D341Med (cell line): ENCODE measurements at regions not wholly inside any gene's neighbourhood (a gene's known extent, or its start where the extent isn't known, plus 50 kb on each side); places are given as distances from the start of the nearest gene placed in this dataset.
"Not testable (repeated sequence)": the region's sequence is repeated elsewhere in the genome, so short reads cannot be mapped to it uniquely, and the experiment has no call there.

ENCODE experiments used
- DNase-seq: peaks from one replicate; pipeline ENCODE4 v3.0.0; 2012; ENCODE audit warnings: low spot score

DNA sequence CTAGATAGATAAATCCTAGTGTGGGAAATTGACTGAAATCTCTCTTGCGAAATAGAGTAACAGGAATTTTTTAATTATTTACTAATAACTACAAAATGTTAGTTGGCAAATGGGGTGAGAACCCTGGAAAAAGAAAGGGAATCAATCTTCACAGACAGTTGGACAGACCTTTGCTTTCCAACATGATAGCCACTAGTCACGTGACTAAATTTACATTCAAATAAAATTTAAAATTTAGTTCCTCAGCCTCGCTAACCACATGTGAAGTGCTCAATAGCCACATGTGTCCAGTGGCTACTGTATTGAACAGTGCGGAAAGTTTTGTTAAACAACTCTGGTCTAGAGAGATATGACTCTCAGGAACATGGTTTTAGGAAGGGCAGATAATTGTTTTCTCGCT is 289.9 kb upstream of the RASA1 start:
- DNase-seq, result no peak

DNA sequence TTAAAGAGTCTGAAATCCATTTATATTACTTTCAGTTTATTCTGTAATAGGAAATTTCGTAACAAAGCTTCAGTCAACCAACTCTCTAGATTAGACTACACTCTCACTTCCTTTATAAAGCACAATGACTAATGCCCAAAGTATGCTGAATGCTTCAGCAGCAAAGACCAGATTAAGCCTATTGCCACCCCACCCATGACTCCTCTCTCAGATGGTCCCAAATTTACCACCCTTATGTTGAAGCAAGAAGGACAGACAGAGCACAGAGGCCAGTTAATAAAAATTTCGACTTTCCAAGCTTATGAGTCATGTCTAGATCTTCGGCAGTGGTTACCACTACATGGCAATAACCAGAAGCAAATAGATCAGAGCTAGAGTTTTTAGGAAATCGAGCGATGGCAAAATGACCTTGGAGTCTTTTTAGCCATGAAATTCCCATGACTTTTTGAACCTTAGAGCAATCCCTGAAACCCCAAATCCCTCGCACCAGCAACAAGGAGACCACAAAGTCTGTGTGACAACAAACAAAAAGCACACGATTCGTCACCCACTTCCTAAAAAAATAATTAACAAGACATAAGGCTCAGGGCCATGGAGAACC is 287.8 kb upstream of the RASA1 start:
- DNase-seq, result no peak

DNA sequence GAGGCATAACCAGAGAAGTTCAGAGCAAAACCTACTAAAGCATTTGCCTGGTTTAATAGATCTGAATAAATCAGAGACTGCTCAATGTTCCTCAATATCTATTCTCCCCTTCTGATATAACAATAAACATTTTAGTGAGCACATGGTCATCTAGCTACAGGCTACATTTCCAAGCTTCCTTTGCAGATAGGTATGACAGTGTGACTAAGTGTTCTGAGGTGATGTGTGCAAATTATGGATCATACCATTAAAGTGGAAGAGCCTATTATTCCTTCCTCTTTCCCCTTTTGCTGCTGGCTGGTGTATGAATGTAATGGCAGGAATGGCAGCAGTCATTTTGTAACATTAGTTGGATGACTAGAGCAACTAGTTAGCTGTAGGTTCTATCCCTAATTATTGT is 285.8 kb upstream of the RASA1 start:
- no peak for DNase-seq

DNA sequence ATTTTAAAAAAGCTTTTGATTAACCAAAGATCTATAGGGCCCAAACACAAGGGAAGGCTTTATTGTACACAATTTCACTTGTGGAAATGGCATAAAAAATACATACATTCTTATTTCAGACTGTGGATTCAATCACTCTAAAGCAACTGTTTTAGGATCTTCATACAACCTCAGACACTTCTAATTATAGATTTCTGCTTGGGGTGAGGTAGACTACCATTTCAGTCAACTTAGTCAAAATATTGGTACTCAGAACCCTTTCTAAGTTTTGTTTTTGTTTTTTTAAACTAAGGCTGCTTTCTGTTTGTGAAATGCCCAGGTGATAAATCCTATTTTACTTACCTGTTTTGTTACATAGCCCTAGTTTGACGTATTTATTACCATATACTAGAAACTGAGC is 284.5 kb upstream of the RASA1 start:
- DNase-seq, result no peak

DNA sequence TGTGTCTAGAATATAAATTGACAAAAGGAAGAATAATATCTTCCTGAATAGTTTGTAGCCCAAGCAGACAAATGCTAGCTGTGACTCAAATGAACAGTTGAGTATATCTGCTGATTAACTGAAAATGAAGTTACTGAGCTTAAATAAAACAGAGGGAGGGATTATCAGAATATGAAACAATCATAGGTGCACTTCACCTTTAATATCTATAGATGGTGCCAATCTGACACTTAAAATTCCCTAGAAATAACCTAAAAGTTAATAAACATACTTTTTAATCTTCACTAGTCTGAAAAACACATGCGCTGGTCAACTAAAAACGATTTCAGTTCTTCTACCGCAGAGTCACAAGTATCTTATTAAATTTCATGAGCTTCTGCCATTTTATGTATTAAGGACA is 280.8 kb upstream of the RASA1 start:
- no peak for DNase-seq

DNA sequence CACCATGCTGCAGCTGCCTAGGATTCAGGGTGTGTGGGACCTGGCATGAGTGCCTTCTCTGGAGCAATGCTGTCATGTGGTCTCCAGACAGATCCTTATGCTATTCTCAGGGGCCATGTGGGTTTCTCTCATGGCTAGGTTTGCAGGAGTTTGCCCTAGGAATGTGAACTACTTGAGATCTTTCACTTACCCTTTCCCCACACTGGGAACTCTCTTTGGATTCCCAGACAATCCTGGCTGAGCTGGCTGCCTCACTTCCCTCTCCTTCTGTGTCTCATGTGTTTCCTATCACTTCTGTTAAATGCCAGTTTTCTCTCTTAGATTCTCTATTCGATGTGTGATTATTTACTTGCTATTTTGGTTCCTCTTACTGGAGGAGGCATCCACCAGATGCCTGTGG is 270.2 kb upstream of the RASA1 start:
- DNase-seq, result no peak

DNA sequence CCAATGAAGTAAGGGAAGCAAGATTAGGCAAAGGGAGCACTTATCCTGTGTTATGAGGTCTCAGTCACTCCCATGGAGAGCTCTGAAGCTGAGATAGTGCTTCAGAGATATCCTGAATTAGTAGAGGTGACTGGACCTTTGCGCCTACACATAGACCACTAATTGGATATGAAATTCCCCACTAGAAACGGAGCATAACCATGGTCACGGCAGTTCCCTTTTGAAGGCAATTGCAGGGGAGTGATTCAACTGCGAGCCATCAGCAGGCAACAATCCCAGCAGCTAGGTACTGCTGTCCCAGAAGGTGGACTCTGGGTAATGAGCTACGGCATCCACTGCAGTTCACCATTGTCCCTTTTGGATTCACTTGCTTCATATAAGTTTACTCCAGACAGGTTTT is 267.7 kb upstream of the RASA1 start:
- DNase-seq, result no peak

DNA sequence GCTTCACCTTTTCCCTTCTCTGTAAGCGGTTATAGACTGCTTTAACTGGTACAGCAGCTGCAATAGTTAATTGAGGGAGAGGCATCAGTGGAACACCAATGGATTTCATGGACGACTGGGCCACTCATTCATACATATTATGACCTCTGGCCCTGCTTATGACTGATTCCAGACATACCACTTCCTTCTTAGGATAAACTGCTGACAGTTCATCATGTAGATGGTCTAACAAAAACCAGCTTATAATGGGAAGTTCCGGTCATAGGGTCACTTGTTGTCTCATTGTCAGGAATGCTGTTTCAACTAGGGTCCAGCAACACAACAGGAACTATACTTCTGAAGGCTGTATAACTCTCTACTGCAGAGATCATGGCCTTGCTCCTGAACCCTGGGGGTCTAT is 265.2 kb upstream of the RASA1 start:
- DNase-seq, result no peak

DNA sequence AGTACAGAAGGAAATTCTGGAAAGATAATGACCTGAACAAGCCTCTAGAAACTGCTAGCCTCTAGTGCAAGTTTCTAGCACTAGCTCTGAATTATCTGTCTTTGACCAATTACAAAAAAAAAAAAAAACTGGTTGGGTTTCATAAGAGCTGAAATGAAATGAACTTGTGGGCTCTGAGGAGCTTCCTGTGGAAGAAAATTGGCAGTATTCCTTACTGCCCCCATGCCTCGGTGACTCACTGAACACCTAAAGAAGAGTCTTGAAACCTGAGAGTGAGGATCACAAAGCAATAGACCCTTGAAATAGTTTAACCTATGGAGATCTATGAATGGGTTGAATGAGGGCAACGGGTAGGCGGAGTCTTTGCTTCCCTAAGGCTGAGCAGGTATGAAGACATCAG is 263.6 kb upstream of the RASA1 start:
- DNase-seq, result no peak

DNA sequence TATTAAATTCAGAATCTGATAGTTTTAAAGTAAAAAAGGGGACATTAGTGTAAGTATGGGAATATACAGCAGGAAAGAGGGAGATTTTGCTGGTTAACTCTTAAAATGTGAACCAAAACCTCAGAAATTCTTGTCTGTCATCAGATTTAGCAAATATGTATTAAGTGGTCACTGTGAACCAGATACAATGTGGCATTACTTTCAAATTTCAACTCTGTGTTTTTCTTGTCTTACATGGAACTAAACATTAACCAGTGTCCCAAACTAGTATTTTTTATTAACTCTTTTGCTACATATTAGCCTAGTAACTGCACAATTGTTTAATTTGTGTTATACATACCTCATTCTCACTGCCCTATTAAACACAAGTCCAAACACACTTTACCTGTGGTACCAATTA is 259.9 kb upstream of the RASA1 start:
- no peak for DNase-seq

DNA sequence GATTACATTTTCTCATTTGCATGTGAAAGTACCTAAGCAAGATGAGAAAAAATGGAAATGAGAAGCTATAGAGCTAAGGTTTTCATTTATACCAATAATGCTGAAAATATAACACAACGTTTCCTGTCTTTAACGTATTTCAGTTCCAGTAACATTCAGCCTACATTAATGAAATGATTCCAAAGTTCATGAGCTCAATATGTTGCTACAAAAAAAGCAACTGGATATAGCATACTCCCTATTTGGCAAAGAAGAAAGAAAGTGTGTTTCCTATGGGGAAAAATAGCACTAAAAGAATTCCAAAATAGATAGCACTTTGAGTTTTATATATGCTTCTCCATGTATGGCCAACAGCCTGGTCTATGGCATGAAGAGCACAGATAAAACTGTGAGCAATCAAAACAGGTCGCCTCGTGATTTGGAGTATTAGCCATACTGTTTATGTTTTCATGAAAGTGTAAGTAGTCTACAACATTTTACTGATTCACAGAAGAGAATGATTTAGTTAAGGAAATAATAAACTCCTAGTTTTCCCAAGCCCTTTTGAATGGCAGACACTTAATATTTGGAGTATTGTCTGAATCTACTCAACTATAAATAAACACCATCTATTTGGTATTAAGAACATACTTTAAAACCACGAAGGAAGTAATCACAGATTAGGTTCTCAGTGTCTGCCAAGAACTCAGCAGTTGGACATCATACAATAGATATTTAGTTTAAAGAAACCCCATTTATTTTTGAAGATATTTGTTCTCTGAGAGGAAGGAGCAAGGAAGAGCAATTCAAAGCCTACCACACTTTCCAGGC is 258.7 kb upstream of the RASA1 start:
- no peak for DNase-seq

DNA sequence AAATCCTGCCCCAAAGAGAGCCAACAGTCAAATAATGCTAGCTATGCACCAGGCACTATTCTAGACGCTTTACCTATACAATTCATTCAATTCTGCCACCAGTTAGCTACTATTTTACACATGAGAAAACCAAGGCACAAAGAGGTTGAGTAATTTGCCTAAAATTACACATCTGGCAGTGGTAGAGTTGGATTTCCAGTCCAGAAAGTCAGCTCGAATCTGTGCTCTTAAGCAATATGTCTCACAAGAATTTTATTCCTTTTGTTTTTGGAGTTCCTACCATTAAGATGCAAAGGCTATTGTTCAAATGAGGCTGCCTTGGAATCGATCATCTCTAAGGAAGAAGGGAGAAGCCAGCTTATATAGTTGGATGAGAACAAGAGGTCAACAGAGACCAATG is 256.9 kb upstream of the RASA1 start:
- no peak for DNase-seq

DNA sequence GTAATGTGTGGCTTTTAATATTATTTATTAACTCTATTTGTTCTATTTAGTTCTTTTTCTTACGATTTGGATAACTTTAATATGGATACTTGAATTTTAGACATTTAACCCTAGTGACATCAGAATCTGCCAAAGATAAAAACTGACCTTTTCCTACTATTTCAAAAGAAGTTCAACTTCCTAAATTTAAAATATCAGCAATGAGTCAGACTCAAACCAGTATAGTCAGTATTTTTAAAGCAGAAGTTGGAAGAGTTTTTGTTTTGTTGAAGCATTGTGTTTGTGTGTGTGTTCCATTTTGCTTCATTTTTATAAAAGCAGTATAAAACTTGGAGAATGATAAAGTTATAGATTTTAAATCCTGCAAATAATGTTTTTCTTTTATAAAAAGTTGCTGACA is 251.8 kb upstream of the RASA1 start:
- DNase-seq, result no peak

DNA sequence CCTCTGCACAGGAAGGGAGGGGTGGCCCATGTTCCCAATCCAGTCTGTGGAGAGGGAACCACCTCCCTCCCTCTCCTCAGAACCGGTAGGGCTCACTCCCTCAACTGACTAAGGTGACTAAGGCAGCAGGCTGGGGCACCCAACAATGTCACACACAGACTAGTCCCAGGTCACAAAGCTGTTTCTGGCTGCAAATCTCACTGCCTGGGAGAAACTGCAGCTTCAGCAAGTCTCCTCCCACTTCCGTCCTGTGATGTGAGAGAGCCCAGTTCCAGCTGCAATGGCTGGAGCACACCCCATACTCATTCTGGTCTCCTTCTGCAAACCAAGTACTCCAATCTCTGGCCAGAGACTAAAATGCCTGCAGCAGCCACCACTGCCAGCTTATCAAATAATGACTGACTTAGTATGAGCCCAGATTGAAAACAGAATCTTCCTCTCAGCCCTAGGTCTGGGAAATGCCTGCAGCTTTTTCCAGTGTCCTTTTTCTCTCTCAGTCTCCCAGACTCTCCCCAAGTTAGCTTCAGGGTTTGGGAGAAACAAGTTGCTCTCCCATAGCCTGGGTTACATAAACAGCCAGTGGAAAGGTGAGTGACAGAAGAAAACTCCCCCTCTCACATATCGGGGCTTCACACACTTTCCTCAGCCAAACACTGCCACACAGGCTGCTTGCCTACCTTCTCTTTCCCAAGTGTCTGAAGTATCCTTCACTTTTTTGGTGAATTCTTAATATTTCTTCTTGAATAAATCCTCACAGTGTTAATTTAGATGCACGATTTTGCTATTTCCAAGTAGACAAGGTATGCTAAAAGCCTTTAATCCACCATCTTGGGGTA is 247.4 kb upstream of the RASA1 start:
- peak; percentile 31 for DNase-seq

DNA sequence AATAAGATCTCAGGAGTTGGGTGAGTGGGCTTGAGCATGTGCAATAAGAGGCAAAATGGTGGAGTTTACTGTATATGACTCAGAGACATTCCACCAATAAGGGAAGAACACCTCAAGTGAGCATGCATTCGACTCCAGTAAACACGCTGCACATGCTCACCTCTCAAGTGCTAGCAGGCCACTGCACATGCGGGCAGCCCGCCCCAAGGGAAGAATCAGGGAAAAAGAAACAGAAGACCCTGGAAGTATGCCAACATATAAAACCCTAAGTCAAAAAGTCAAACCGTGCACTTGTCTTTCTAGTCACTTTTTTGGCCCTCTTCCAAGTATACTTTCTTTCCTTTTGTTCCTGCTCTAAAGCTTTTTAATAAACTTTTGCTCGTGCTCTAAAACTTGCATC is 245.3 kb upstream of the RASA1 start:
- DNase-seq, result no peak

DNA sequence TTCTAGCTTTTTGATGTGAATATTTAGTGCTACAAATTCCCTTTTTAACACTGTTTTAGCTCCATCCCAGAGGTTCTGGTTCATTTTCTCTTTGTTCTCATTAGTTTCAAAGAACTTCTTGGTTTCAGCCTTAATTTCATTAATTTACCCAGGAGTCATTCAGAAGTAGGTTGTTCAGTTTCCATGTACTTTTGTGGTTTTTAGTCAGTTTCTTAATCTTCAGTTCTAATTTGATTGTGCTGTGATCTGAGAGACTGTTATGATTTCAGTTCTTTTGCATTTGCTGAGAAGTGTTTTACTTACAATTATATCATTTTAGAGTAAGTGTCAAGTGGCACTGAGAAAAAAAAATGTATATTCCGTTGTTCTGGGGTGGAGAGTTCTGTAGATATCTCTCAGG is 240.1 kb upstream of the RASA1 start:
- no peak for DNase-seq

DNA sequence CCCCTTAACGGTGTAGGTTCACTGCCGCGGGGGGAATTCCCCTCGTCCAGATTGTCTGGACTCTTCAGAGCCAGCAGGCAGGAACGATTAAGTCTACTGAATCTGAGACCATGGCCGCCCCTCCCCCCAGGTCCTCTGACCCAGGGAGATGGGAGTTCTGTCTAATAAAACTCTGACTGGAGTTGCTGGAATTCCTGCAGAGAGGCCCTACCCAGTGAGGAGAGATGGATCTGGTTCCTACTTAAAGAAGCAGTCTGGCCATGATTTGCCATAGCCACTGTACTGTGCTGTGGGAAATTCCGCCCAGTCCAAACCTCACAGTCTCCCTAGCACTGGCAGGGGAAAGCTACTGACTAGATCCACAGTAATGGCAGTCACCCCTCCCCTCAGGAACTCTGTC is 237.7 kb upstream of the RASA1 start:
- DNase-seq, result no peak

DNA sequence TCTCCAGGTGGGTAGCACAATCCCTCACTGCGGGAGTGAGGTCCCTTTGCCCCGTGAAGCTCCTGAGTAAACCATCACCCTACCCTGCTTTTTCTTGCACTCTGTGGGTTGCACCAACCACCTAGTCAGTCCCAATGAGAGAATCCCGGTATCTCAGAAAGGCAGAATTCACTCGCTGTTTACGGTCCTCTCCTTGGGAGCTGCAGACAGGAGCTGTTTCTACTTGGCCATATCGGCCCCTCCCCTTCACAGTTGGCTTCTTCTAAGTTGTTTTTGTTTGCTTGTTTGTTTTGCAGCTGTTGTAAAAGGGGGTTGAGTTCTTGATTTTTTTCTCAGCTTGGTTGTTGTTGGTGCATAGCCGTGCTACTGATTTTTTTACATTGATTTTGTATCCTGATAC is 237.0 kb upstream of the RASA1 start:
- DNase-seq, result no peak

DNA sequence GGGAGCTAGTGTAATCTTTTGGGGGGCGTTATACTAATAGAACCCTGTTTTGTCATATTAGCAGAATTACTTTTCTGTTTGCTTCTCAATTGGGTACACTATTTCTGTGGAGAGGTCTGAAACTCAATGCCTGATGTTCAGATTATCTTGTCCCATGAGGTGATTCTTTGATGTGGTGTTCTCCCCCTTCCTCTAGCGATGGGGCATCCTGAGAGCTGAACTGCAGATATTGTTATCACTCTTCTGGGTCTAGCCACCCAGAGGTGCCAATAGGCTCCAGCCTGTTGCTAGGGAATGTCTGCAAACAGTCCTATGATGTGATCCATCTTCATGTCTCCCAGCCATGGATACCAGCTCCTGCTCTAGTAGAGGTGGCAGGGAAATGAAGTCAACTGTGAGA is 233.1 kb upstream of the RASA1 start:
- DNase-seq, result no peak

DNA sequence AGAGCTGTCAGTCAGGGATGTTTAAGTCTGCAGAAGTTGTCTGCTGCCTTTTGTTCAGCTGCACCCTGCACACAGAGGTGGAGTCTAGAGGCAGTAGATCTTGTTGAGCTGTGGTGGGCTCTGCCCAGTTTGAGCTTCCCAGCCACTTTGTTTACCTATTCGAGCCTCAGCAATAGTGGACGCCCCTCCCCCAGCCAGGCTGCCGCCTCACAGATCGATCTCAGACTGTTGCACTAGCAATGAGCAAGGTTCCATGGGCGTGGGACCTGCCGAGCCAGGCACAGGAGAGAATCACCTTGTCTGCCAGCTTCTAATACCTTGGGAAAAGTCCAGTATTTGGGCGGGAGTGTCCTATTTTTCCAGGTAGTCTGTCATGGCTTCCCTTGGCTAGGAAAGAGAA is 225.1 kb upstream of the RASA1 start:
- no peak for DNase-seq

DNA sequence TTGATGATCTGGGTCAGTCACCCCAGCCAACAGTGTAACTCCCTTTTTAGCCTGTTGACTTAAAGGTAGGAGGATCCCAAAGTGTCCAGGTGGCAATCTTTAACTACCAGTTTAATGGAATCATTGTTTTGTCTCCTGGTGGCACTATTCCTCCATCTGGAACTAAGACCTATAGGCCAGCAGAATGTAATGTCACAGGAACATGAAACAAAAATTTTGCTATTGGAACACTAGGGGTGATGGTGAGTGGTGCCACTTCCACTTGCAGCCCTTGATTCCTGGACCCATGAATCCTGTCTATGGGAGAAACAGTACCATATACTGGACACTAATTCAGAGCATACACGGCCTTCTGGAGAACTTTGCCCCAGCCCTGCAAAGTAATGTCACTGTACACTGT is 219.5 kb upstream of the RASA1 start:
- no peak for DNase-seq

DNA sequence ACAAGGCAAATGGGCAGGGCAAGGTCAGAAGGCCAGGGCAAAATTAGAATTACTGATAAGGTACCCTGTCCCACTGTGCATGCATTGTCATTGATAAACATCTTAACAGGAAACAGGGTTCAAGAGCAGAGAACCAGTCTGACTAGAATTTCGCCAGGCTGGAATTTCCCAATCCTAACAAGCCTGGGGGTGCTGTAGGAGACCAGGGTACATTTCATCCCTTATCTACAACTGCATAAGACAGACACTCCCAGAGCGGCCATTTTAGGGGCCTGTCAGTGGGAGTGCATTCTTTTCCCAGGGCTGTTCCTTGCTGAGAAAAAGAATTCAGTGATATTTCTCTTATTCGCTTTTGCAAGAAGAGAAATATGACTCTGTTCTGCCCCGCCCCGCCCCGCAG is 218.7 kb upstream of the RASA1 start:
- not testable (repeated sequence) for DNase-seq

DNA sequence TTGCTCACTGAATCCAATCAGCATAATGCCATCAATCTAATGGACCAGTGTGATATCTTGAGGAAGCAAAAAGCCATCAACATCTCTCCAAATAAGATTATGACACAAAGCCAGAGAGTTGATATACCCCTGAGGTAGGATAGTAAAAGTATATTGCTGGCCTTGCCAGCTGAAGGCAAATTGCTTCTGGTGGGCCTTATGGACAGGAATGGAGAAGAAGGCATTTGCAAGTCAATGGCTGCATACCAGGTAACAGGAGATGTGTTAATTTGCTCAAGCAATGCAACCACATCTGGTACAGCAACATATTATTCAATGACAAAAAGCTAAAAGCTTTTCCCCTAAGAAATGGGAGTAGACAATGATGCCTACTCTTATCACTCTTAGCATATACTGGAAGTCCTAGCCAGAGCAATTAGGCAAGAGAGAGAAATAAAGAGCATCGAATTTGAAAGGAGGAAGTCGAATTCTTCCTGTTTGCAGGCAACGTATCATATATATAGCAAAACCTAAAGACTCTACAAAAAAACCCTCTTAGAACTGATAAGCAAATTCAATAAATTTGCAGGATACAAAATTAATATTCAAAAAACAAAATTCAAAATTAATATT is 216.1 kb upstream of the RASA1 start:
- DNase-seq, result no peak
